ENCODE measurements at regions not wholly inside any gene's neighbourhood (a gene's known extent, or its start where the extent isn't known, plus 50 kb on each side); places are given as distances from the start of the nearest gene placed in this dataset.

- Histone ChIP-seq H3K9me3 (replicated peaks; ENCODE audit: control insufficient read depth, insufficient read depth, low read length) (no peaks in the 10 kb centered on the region), H3K79me2 (ENCODE audit: control insufficient read depth, insufficient read depth, low read length) (no peaks in the 10 kb centered on the region), H3K4me2 (ENCODE audit: insufficient read depth, low read length) (no peak overlapping the region), H2AFZ (ENCODE audit: low read depth, low read length) (no peak overlapping the region), H3K27ac (ENCODE audit: insufficient read depth, low read depth, low read length) (no peak overlapping the region), H3K4me1 (ENCODE audit: control insufficient read depth, extremely low read depth, insufficient read depth, low read length) (no peaks in the 10 kb centered on the region), H3K4me3 (replicated peaks in 1 of 3; ENCODE audit: insufficient read depth in 1 of 3, low read depth in 1 of 3, low read length in 3 of 3) (no peak overlapping the region), H3K27me3 (ENCODE audit: control insufficient read depth in 2 of 2, insufficient read depth in 2 of 2, low read length in 2 of 2) (peaks cover 2 to 10% of the 10 kb centered on the region in 2 experiments), H3K9me1 (replicated peaks; ENCODE audit: control insufficient read depth, extremely low read depth, insufficient read depth, low read length) (no peaks in the 10 kb centered on the region), H3K36me3 (ENCODE audit: control insufficient read depth in 2 of 2, extremely low read depth in 1 of 2, insufficient read depth in 2 of 2, low read length in 2 of 2) (no peaks in the 10 kb centered on the region), H4K20me1 (replicated peaks; ENCODE audit: control insufficient read depth, extremely low read depth, insufficient read depth, low read length) (no peaks in the 10 kb centered on the region), H3K9ac (replicated peaks; ENCODE audit: extremely low read depth, insufficient read depth, low read length) (no peak overlapping the region)
- dilution Hi-C loops (cut with MboI; ENCODE audit: extremely low pct_ligation_motif_present, low sequenced_read_pairs) (no loop called here), intact Hi-C loops (cut with micrococcal nuclease) (no loop called here)
- no peak for TF ChIP-seq JUN (IDR thresholded peaks at IDR 0.05; ENCODE audit: borderline replicate concordance, insufficient read depth, insufficient read length, low read depth)
- TF ChIP-seq POLR2A (IDR thresholded peaks at IDR 0.05; ENCODE audit: low read depth, low read length): no peak
- no peak for TF ChIP-seq EZH2 (IDR thresholded peaks at IDR 0.05; ENCODE audit: borderline replicate concordance, low read depth, low read length, severe bottlenecking)
- TF ChIP-seq FOS (IDR thresholded peaks at IDR 0.05; ENCODE audit: borderline replicate concordance, insufficient read depth, low read length): no peak
- no peak for TF ChIP-seq GATA2 (IDR thresholded peaks at IDR 0.05; ENCODE audit: insufficient read depth, insufficient read length, low read depth, low read length)
- TF ChIP-seq POLR2AphosphoS5 (IDR thresholded peaks at IDR 0.05; ENCODE audit: insufficient read depth, low read depth, low read length): no peak
- no peak for TF ChIP-seq MYC (IDR thresholded peaks at IDR 0.05; ENCODE audit: low read depth, low read length)
- no peak for TF ChIP-seq CTCF (IDR thresholded peaks at IDR 0.05; ENCODE audit: extremely low read depth in 1 of 2, insufficient read depth in 1 of 2, low read depth in 1 of 2, low read length in 2 of 2)
- no peak for TF ChIP-seq MAX (IDR thresholded peaks at IDR 0.05; ENCODE audit: insufficient read depth, insufficient read length)
- no peak for FAIRE-seq
- CTCF ChIA-PET: interaction anchor here (1.2 kb wide), 1 partner anchor 91 kb away, joined by 4 read pairs; no protein-coding TSS in a partner anchor
- no peak for DNase-seq (ENCODE audit: low read depth, low spot score)
- no TSS peak for BruUV-seq (replicated peaks)
- POLR2A ChIA-PET: no interaction called here
These were observed 178.4 kb downstream of the HERPUD2 start for GRCh38 chr7:35516498-35516897.
